HCT116 (cell line): ENCODE measurements at regions not wholly inside any gene's neighbourhood (a gene's known extent, or its start where the extent isn't known, plus 50 kb on each side); places are given as distances from the start of the nearest gene placed in this dataset.

Experiments
- ATAC-seq: fragments of 200-7000 bp; cut with Tn5 transposase; 2 replicates; pipeline ENCODE4 v1.9.1; 2020; ENCODE audit warnings: mild to moderate bottlenecking, moderate library complexity
- BruUV-seq: library from RNA; stranded (reverse); fragments of 400-500 nt; replicated peaks from 2 replicates; lab custom pipeline; 2021; lab: Mats Ljungman, UMichigan
- CTCF ChIA-PET: fragments of 300-600 bp; sonication (Branson Sonifier 250); formaldehyde crosslinking; loops from one replicate; lab custom pipeline; 2021; ENCODE audit warnings: antibody characterized with exemption; lab: Charles Lee
- POLR2A ChIA-PET: fragments of 300-600, 350-600 bp; sonication (Branson Sonifier 250); formaldehyde crosslinking; loops from one replicate; lab custom pipeline; 2021; ENCODE audit warnings: antibody characterized with exemption; lab: Charles Lee
- RAD21 ChIA-PET, 2 experiments: fragments of 300-600 bp; sonication (Branson Sonifier 250); formaldehyde crosslinking; loops; one replicate each; lab custom pipeline; 2023; ENCODE audit warnings: low total read pairs in 2 of 2; ENCODE audit not compliant: uncharacterized antibody in 2 of 2, unreplicated experiment in 2 of 2, low non-redundant PET in 1 of 2; lab: Charles Lee
- DNase-seq: peaks from one replicate; pipeline ENCODE4 v3.0.0-alpha.2; 2010; ENCODE audit warnings: low read depth, low spot score
- H2AFZ ChIP-seq: fragments of 200-600 bp; shearing (Covaris generic), sonication (generic); 2 replicates; pipeline ENCODE4 v1.6.1; 2017; ENCODE audit warnings: low read depth, mixed run types, mixed read lengths, antibody characterized with exemption, low read length; ENCODE audit not compliant: poor library complexity, severe bottlenecking
- H3K27ac ChIP-seq: 2 replicates; pipeline ENCODE4 v1.5.1; 2012; ENCODE audit warnings: low read depth, low read length
- H3K27me3 ChIP-seq: fragments of 200-600 bp; sonication (generic); 2 replicates; pipeline ENCODE4 v1.6.1; 2016; ENCODE audit warnings: mixed run types, low read length, mixed read lengths; ENCODE audit not compliant: insufficient read depth
- H3K36me3 ChIP-seq, 2 experiments: fragments of 200-500 bp in 1 of 2; fragments of 200-600 bp in 1 of 2; sonication (Bioruptor generic) in 1 of 2; sonication (generic) in 1 of 2; 2 replicates each; pipeline versions ENCODE4 v1.5.1 to v1.6.1; 2014 to 2016; ENCODE audit warnings: low read length in 2 of 2, inconsistent platforms in 1 of 2, mixed read lengths in 1 of 2, mixed run types in 1 of 2; ENCODE audit not compliant: insufficient read depth in 2 of 2, control insufficient read depth in 1 of 2
- H3K4me1 ChIP-seq, 2 experiments: fragments of 200-600 bp in 1 of 2; sonication (generic) in 1 of 2; 2 replicates each; pipeline versions ENCODE4 v1.5.1 to v1.6.1; 2012 to 2017; ENCODE audit warnings: low read length in 2 of 2, inconsistent platforms in 1 of 2, mild to moderate bottlenecking in 1 of 2, mixed read lengths in 1 of 2, mixed run types in 1 of 2, moderate library complexity in 1 of 2; ENCODE audit not compliant: insufficient read depth in 2 of 2, control insufficient read depth in 1 of 2
- H3K4me2 ChIP-seq: fragments of 200-600 bp; sonication (generic); 2 replicates; pipeline ENCODE4 v1.6.1; 2017; ENCODE audit warnings: mixed run types, low read length, mixed read lengths
- H3K4me3 ChIP-seq, 2 experiments: fragments of 200-600 bp in 1 of 2; sonication (generic) in 1 of 2; replicated peaks in 1 of 2; 2 replicates each; pipeline ENCODE4 v1.5.1; 2011 to 2016; ENCODE audit warnings: low read length in 2 of 2, control low read depth in 1 of 2, low read depth in 1 of 2, mild to moderate bottlenecking in 1 of 2, mixed read lengths in 1 of 2, mixed run types in 1 of 2
- H3K79me2 ChIP-seq: fragments of 200-600 bp; sonication (generic); 2 replicates; pipeline ENCODE4 v1.6.1; 2017; ENCODE audit warnings: mild to moderate bottlenecking, mixed run types, low read length, moderate library complexity, mixed read lengths; ENCODE audit not compliant: insufficient read depth
- H3K9ac ChIP-seq: fragments of 200-600 bp; sonication (generic); 2 replicates; pipeline ENCODE4 v1.6.1; 2016; ENCODE audit warnings: low read length, mixed read lengths
- H3K9me2 ChIP-seq: fragments of 200-600 bp; sonication (generic), shearing (Covaris generic); 2 replicates; pipeline ENCODE4 v1.6.1; 2017; ENCODE audit warnings: mixed run types, mild to moderate bottlenecking, moderate library complexity; ENCODE audit not compliant: insufficient read depth
- H3K9me3 ChIP-seq, 2 experiments: fragments of 200-500 bp in 1 of 2; fragments of 200-600 bp in 1 of 2; sonication (Bioruptor generic) in 1 of 2; sonication (generic) in 1 of 2; 2 replicates each; pipeline ENCODE4 v1.6.1; 2014 to 2017; ENCODE audit warnings: low read length in 2 of 2, mixed read lengths in 2 of 2, inconsistent platforms in 1 of 2, low read depth in 1 of 2, mild to moderate bottlenecking in 1 of 2, mixed run types in 1 of 2, moderate library complexity in 1 of 2; ENCODE audit not compliant: control insufficient read depth in 1 of 2, insufficient read depth in 1 of 2
- H4K20me1 ChIP-seq: fragments of 200-600 bp; sonication (generic), shearing (Covaris generic); 2 replicates; pipeline ENCODE4 v1.6.1; 2017; ENCODE audit warnings: mixed run types, mild to moderate bottlenecking, moderate library complexity; ENCODE audit not compliant: insufficient read depth
- EGR1 ChIP-seq: IDR thresholded peaks from 2 replicates; pipeline ENCODE4 v1.6.1; 2012; ENCODE audit warnings: low read depth
- EZH2phosphoT487 ChIP-seq: fragments of 200-600 bp; IDR thresholded peaks from 2 replicates; pipeline ENCODE4 v1.6.1; 2018; ENCODE audit warnings: antibody characterized with exemption, borderline replicate concordance
- FOSL1 ChIP-seq: IDR thresholded peaks from 2 replicates; pipeline ENCODE4 v1.6.1; 2012; ENCODE audit warnings: low read depth
- POLR2A ChIP-seq: IDR thresholded peaks from 2 replicates; pipeline ENCODE4 v1.7.0; 2011; ENCODE audit warnings: borderline replicate concordance; ENCODE audit not compliant: insufficient read depth, insufficient read length; ENCODE audit errors: extremely low read depth
- POLR2AphosphoS5 ChIP-seq: IDR thresholded peaks from 2 replicates; pipeline ENCODE4 v1.6.1; 2011; ENCODE audit warnings: mild to moderate bottlenecking, low read depth, low read length, moderate library complexity
- RAD21 ChIP-seq: IDR thresholded peaks from 2 replicates; pipeline ENCODE4 v1.6.1; 2012; ENCODE audit warnings: low read depth, mild to moderate bottlenecking
- SIN3A ChIP-seq: IDR thresholded peaks from 2 replicates; pipeline ENCODE4 v1.6.1; 2012; ENCODE audit warnings: low read depth
- SP1 ChIP-seq: IDR thresholded peaks from 2 replicates; pipeline ENCODE4 v1.6.1; 2012; ENCODE audit warnings: low read depth
- SRF ChIP-seq: IDR thresholded peaks from 2 replicates; pipeline ENCODE4 v1.6.1; 2012; ENCODE audit warnings: low read depth
- YY1 ChIP-seq: IDR thresholded peaks from 2 replicates; pipeline ENCODE4 v1.6.1; 2011; ENCODE audit warnings: low read length, low read depth, moderate library complexity, mild to moderate bottlenecking; ENCODE audit not compliant: insufficient replicate concordance; ENCODE audit errors: extremely low read depth
- ZNF274 ChIP-seq: fragments of 200-500 bp; sonication (Bioruptor generic); IDR thresholded peaks from 2 replicates; pipeline ENCODE4 v1.6.1; 2014; ENCODE audit warnings: mild to moderate bottlenecking, low read depth, low read length, inconsistent platforms
- intact Hi-C: fragments of 100-400 bp; cut with micrococcal nuclease; formaldehyde crosslinking; loops from 2 replicates; pipeline ENCODE4 v1.10.0; 2022
- TF ChIP-seq, protein P1 (sequence below): IDR thresholded peaks from 2 replicates; pipeline ENCODE4 v1.6.1; 2012
- TF ChIP-seq, protein P2 (sequence below): IDR thresholded peaks from 2 replicates; pipeline ENCODE4 v1.6.1; 2011; ENCODE audit warnings: mild to moderate bottlenecking, low read length, moderate library complexity; ENCODE audit not compliant: insufficient replicate concordance; ENCODE audit errors: extremely low read depth
- TF ChIP-seq, protein P3 (sequence below), 3 experiments: fragments of 200-600 bp in 1 of 3; sonication (generic) in 1 of 3; IDR thresholded peaks in 2 of 3; conservative IDR thresholded peaks in 1 of 3; 2 replicates each; pipeline ENCODE4 v1.5.1; 2012 to 2017; ENCODE audit warnings: low read depth in 2 of 3, low read length in 2 of 3, antibody characterized with exemption in 1 of 3, borderline replicate concordance in 1 of 3, control low read depth in 1 of 3, mild to moderate bottlenecking in 1 of 3, mixed read lengths in 1 of 3, mixed run types in 1 of 3, moderate library complexity in 1 of 3; ENCODE audit not compliant: insufficient read depth in 1 of 3
- TF ChIP-seq, protein P4 (sequence below): IDR thresholded peaks from 2 replicates; pipeline ENCODE4 v1.6.1; 2012

DNA sequence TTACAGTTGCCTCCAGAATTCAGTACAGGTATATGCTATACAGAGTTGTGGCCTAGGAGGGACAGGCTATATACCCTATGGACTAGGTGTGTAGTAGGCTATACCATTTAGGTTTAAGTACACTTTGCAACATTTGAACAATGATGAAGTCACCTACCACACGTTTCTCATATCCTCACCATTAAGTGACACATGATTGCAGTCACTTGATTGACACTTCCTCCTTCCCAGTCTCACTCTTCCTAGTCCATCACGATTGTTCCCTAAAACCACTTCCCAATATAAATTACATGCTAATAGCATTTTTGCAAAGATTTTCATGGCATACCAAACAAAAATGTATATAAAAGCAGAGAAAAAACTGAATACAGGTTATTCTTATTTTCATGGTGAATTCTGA is 312.2 kb downstream of the EPB41L4A start (continued):
- no peak for TF ChIP-seq SP1
- TF ChIP-seq, protein P1, sequence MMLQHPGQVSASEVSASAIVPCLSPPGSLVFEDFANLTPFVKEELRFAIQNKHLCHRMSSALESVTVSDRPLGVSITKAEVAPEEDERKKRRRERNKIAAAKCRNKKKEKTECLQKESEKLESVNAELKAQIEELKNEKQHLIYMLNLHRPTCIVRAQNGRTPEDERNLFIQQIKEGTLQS, result no peak
- TF ChIP-seq, protein P2, sequence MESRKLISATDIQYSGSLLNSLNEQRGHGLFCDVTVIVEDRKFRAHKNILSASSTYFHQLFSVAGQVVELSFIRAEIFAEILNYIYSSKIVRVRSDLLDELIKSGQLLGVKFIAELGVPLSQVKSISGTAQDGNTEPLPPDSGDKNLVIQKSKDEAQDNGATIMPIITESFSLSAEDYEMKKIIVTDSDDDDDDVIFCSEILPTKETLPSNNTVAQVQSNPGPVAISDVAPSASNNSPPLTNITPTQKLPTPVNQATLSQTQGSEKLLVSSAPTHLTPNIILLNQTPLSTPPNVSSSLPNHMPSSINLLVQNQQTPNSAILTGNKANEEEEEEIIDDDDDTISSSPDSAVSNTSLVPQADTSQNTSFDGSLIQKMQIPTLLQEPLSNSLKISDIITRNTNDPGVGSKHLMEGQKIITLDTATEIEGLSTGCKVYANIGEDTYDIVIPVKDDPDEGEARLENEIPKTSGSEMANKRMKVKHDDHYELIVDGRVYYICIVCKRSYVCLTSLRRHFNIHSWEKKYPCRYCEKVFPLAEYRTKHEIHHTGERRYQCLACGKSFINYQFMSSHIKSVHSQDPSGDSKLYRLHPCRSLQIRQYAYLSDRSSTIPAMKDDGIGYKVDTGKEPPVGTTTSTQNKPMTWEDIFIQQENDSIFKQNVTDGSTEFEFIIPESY, result no peak
- TF ChIP-seq EZH2phosphoT487, result no peak

DNA sequence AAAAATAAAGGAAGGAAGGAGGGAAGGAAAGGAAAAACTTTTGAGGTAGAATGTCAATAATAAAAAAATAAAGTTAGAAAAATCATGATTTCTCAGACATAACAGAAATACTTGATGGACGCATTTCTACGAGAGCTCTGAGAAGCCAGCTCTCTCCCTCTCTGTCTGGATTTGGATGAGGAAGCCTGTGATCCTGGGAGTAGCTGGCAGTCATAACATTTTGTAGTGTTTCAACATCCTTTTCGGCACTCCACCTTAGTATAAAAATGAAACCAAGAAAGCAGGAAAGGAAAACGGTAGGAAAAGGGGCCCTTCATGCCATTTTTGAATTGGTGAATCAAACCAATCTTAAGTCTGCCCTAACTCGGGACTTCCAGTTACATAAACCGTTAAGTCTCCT is 321.3 kb downstream of the EPB41L4A start:
- no peaks in the 10 kb centered on the region for H4K20me1 ChIP-seq
- TF ChIP-seq POLR2AphosphoS5 (no peak), SIN3A (no peak), POLR2A (no peak), RAD21 (no peak), EZH2phosphoT487 (no peak), FOSL1 (no peak), SP1 (no peak), YY1 (no peak), EGR1 (no peak), SRF (no peak), ZNF274 (no peak)
- TF ChIP-seq, protein P3, sequence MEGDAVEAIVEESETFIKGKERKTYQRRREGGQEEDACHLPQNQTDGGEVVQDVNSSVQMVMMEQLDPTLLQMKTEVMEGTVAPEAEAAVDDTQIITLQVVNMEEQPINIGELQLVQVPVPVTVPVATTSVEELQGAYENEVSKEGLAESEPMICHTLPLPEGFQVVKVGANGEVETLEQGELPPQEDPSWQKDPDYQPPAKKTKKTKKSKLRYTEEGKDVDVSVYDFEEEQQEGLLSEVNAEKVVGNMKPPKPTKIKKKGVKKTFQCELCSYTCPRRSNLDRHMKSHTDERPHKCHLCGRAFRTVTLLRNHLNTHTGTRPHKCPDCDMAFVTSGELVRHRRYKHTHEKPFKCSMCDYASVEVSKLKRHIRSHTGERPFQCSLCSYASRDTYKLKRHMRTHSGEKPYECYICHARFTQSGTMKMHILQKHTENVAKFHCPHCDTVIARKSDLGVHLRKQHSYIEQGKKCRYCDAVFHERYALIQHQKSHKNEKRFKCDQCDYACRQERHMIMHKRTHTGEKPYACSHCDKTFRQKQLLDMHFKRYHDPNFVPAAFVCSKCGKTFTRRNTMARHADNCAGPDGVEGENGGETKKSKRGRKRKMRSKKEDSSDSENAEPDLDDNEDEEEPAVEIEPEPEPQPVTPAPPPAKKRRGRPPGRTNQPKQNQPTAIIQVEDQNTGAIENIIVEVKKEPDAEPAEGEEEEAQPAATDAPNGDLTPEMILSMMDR (IDR thresholded peaks at IDR 0.05 in 2 of 3, conservative IDR thresholded peaks at IDR 0.05 in 1 of 3; ENCODE audit: borderline replicate concordance in 1 of 3, insufficient read depth in 1 of 3, low read depth in 2 of 3, low read length in 2 of 3), result no peak
- TF ChIP-seq, protein P4, sequence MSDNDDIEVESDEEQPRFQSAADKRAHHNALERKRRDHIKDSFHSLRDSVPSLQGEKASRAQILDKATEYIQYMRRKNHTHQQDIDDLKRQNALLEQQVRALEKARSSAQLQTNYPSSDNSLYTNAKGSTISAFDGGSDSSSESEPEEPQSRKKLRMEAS, result no peak
- TF ChIP-seq, protein P2, result no peak
- no peaks in the 10 kb centered on the region for H3K79me2 ChIP-seq
- no peak overlapping the region for H3K9ac ChIP-seq
- H3K4me3 ChIP-seq, result no peak overlapping the region
- ChIA-PET RAD21 (no interaction called here), POLR2A (no interaction called here), CTCF (no interaction called here)
- H3K9me2 ChIP-seq, result no peaks in the 10 kb centered on the region
- no TSS peak for BruUV-seq
- no peaks in the 10 kb centered on the region for H3K4me1 ChIP-seq
- DNase-seq (no peak), ATAC-seq (no peak)
- 0 out of 4 replicates have a peak, but pooled peaks cover 0 to 5% of the 10 kb centered on the region in 2 experiments for H3K9me3 ChIP-seq
- intact Hi-C loops, result no loop called here
- H2AFZ ChIP-seq, result no peak overlapping the region
- H3K27me3 ChIP-seq, result no peaks in the 10 kb centered on the region
- no peak overlapping the region for H3K27ac ChIP-seq
- H3K36me3 ChIP-seq, result no peaks in the 10 kb centered on the region
- H3K4me2 ChIP-seq, result no peak overlapping the region
